ENCODE measurements at regions not wholly inside any gene's neighbourhood (a gene's known extent, or its start where the extent isn't known, plus 50 kb on each side); places are given as distances from the start of the nearest gene placed in this dataset.

- no peak overlapping the region for H3K27ac Mint-ChIP-seq (ENCODE audit: unreplicated experiment)
- no peak for DNase-seq (ENCODE audit: extremely low spot score, unreplicated experiment)
- H3K36me3 Mint-ChIP-seq (ENCODE audit: unreplicated experiment): no peaks in the 10 kb centered on the region
- TF ChIP-seq CTCF (IDR thresholded peaks at IDR 0.05): no peak
- no peaks in the 10 kb centered on the region for H3K4me1 Mint-ChIP-seq (ENCODE audit: unreplicated experiment)
- H3K27me3 Mint-ChIP-seq (ENCODE audit: unreplicated experiment): peaks cover 4% of the 10 kb centered on the region
- H3K4me3 Mint-ChIP-seq (ENCODE audit: unreplicated experiment): no peak overlapping the region
- H3K9me3 Mint-ChIP-seq (ENCODE audit: unreplicated experiment): peaks cover 5% of the 10 kb centered on the region
Measured at GRCh38 chr1:25074351-25075227, 144.5 kb upstream of the RUNX3 start.

- H3K36me3 Mint-ChIP-seq (ENCODE audit: unreplicated experiment): no peaks in the 10 kb centered on the region
- H3K27ac Mint-ChIP-seq (ENCODE audit: unreplicated experiment): no peak overlapping the region
- peaks cover 4% of the 10 kb centered on the region for H3K27me3 Mint-ChIP-seq (ENCODE audit: unreplicated experiment)
- H3K9me3 Mint-ChIP-seq (ENCODE audit: unreplicated experiment): peaks cover 5% of the 10 kb centered on the region
- H3K4me3 Mint-ChIP-seq (ENCODE audit: unreplicated experiment): no peak overlapping the region
- H3K4me1 Mint-ChIP-seq (ENCODE audit: unreplicated experiment): no peaks in the 10 kb centered on the region
- TF ChIP-seq CTCF (IDR thresholded peaks at IDR 0.05): no peak
- no peak for DNase-seq (ENCODE audit: extremely low spot score, unreplicated experiment)
Measured at GRCh38 chr1:25073640-25074270, 143.7 kb upstream of the RUNX3 start.

GRCh38 chr1:25072461-25072860 lies 142.4 kb upstream of the RUNX3 start:
- Mint-ChIP-seq H3K4me3 (ENCODE audit: unreplicated experiment) (no peak overlapping the region), H3K27ac (ENCODE audit: unreplicated experiment) (no peak overlapping the region), H3K4me1 (ENCODE audit: unreplicated experiment) (no peaks in the 10 kb centered on the region), H3K27me3 (ENCODE audit: unreplicated experiment) (peaks cover 6% of the 10 kb centered on the region), H3K36me3 (ENCODE audit: unreplicated experiment) (no peaks in the 10 kb centered on the region), H3K9me3 (ENCODE audit: unreplicated experiment) (peaks cover 5% of the 10 kb centered on the region)
- no peak for TF ChIP-seq CTCF (IDR thresholded peaks at IDR 0.05)
- DNase-seq (ENCODE audit: extremely low spot score, unreplicated experiment): no peak

GRCh38 chr1:25068829-25069228 lies 138.8 kb upstream of the RUNX3 start:
- no peaks in the 10 kb centered on the region for H3K9me3 Mint-ChIP-seq (ENCODE audit: unreplicated experiment)
- peaks cover 14% of the 10 kb centered on the region for H3K27me3 Mint-ChIP-seq (ENCODE audit: unreplicated experiment)
- no peaks in the 10 kb centered on the region for H3K36me3 Mint-ChIP-seq (ENCODE audit: unreplicated experiment)
- H3K4me3 Mint-ChIP-seq (ENCODE audit: unreplicated experiment): no peak overlapping the region
- no peaks in the 10 kb centered on the region for H3K4me1 Mint-ChIP-seq (ENCODE audit: unreplicated experiment)
- H3K27ac Mint-ChIP-seq (ENCODE audit: unreplicated experiment): no peak overlapping the region
- no peak for TF ChIP-seq CTCF (IDR thresholded peaks at IDR 0.05)
- DNase-seq (ENCODE audit: extremely low spot score, unreplicated experiment): no peak

- no peak overlapping the region for H3K27ac Mint-ChIP-seq (ENCODE audit: unreplicated experiment)
- TF ChIP-seq CTCF (IDR thresholded peaks at IDR 0.05): no peak
- no peak overlapping the region for H3K4me3 Mint-ChIP-seq (ENCODE audit: unreplicated experiment)
- peaks cover 2% of the 10 kb centered on the region for H3K4me1 Mint-ChIP-seq (ENCODE audit: unreplicated experiment)
- H3K9me3 Mint-ChIP-seq (ENCODE audit: unreplicated experiment): no peaks in the 10 kb centered on the region
- DNase-seq (ENCODE audit: extremely low spot score, unreplicated experiment): no peak
- no peaks in the 10 kb centered on the region for H3K36me3 Mint-ChIP-seq (ENCODE audit: unreplicated experiment)
- H3K27me3 Mint-ChIP-seq (ENCODE audit: unreplicated experiment): peaks cover 14% of the 10 kb centered on the region
Measured at GRCh38 chr1:25068316-25068715, 138.2 kb upstream of the RUNX3 start.

Measured in osteocyte (in vitro differentiated cells).